Motor neuron (in vitro differentiated cells): ENCODE measurements at regions not wholly inside any gene's neighbourhood (a gene's known extent, or its start where the extent isn't known, plus 50 kb on each side); places are given as distances from the start of the nearest gene placed in this dataset.

ENCODE experiments used
- ATAC-seq, 8 experiments: fragments of 200-7000 bp; cut with Tn5 transposase; replicated peaks in 6 of 8; 2 replicates each; pipeline ENCODE4 v1.8.0; 2021; ENCODE audit warnings: mild to moderate bottlenecking in 8 of 8, moderate library complexity in 8 of 8
- H3K27ac ChIP-seq, 2 donors: fragments of 250-450 bp; sonication (Bioruptor Pico); 2 replicates each; pipeline ENCODE4 v1.9.0; 2021; ENCODE audit warnings: antibody characterized with exemption in 2 of 2, mild to moderate bottlenecking in 2 of 2, moderate library complexity in 1 of 2
- H3K4me1 ChIP-seq, 2 donors: fragments of 250-450 bp; sonication (Bioruptor Pico); replicated peaks in 1 of 2; 2 replicates each; pipeline ENCODE4 v1.6.1; 2021; ENCODE audit warnings: antibody characterized with exemption in 2 of 2, mild to moderate bottlenecking in 2 of 2, moderate library complexity in 1 of 2
- H3K4me3 ChIP-seq, 5 donors: fragments of 250-450 bp; sonication (Bioruptor Pico); 2 replicates each; pipeline ENCODE4 v1.9.0; 2021; ENCODE audit warnings: antibody characterized with exemption in 5 of 5, mild to moderate bottlenecking in 5 of 5, moderate library complexity in 4 of 5
- WGBS, 10 experiments: fragments of 450-650 bp; shearing (Covaris generic); methylation state at CpG; one replicate each; pipeline ENCODE4 v1.0.0; 2022; 5-methylcytosine and 5-hydroxymethylcytosine counted together
- in situ Hi-C, 9 experiments: fragments of 400-800 bp; cut with MboI; loops; one replicate each; pipeline ENCODE4 v1.15.0; 2021; ENCODE audit warnings: low sequenced_read_pairs in 9 of 9, low pct_unique_long_range_greater_than_20kb in 2 of 9; ENCODE audit not compliant: unreplicated experiment in 9 of 9

- WGBS, 10 experiments, result 20 to 100% (median 66%) methylated on average over 1 of the region's 3 CpGs; no CpG with 5 or more reads in 4 of the 10 experiments
- in situ Hi-C loops, result no loop called here
- Histone ChIP-seq H3K27ac (no peak overlapping the region), H3K4me1 (no peaks in the 10 kb centered on the region), H3K4me3 (no peak overlapping the region)
- no peak for ATAC-seq
Measured at GRCh38 chr20:22908437-22908836, 126.7 kb upstream of the SSTR4 start.

- H3K27ac ChIP-seq, result no peak overlapping the region
- no peak for ATAC-seq
- no peak overlapping the region for H3K4me3 ChIP-seq
- no peaks in the 10 kb centered on the region for H3K4me1 ChIP-seq
- WGBS, 10 experiments, result 53 to 83% (median 66%) methylated on average over 1 to 3 of the region's 3 CpGs; no CpG with 5 or more reads in 1 of the 10 experiments
- in situ Hi-C loops, result no loop called here
Measured at GRCh38 chr20:22908944-22909343, 126.2 kb upstream of the SSTR4 start.

GRCh38 chr20:22909436-22909835 is 125.7 kb upstream of the SSTR4 start:
- no peak overlapping the region for H3K4me3 ChIP-seq
- in situ Hi-C loops, result no loop called here
- no peak overlapping the region for H3K27ac ChIP-seq
- no peak for ATAC-seq
- H3K4me1 ChIP-seq, result no peaks in the 10 kb centered on the region

GRCh38 chr20:22910287-22910852 is 124.7 kb upstream of the SSTR4 start:
- in situ Hi-C loops, result no loop called here
- Histone ChIP-seq H3K4me1 (no peaks in the 10 kb centered on the region), H3K4me3 (no peak overlapping the region), H3K27ac (no peak overlapping the region)
- no peak for ATAC-seq
- 11 to 69% (median 56%) methylated on average over 1 to 5 of the region's 7 CpGs; no CpG with 5 or more reads in 2 of the 10 experiments for WGBS, 10 experiments

GRCh38 chr20:22914291-22914690 is 120.8 kb upstream of the SSTR4 start:
- in situ Hi-C loops, result no loop called here
- WGBS, 10 experiments, result 36 to 100% (median 74%) methylated on average over 1 to 2 of the region's 2 CpGs; no CpG with 5 or more reads in 2 of the 10 experiments
- Histone ChIP-seq H3K4me1 (no peaks in the 10 kb centered on the region), H3K27ac (no peak overlapping the region), H3K4me3 (no peak overlapping the region)
- ATAC-seq, result no peak

- Histone ChIP-seq H3K4me3 (no peak overlapping the region), H3K4me1 (no peaks in the 10 kb centered on the region), H3K27ac (no peak overlapping the region)
- ATAC-seq, result no peak
- 31 to 79% (median 59%) methylated on average over 1 to 2 of the region's 2 CpGs for WGBS, 10 experiments
- in situ Hi-C loops, result no loop called here
Measured at GRCh38 chr20:22915512-22915911, 119.6 kb upstream of the SSTR4 start.

- 50 to 87% (median 69%) methylated on average over 2 to 6 of the region's 12 CpGs; no CpG with 5 or more reads in 3 of the 10 experiments for WGBS, 10 experiments
- H3K27ac ChIP-seq, result no peak overlapping the region
- H3K4me3 ChIP-seq, result no peak overlapping the region
- in situ Hi-C loops, result no loop called here
- peak in 1 of 8 experiments; percentile 50 for ATAC-seq
- H3K4me1 ChIP-seq, result no peaks in the 10 kb centered on the region
Measured at GRCh38 chr20:22916021-22916842, 118.9 kb upstream of the SSTR4 start.

- Histone ChIP-seq H3K4me1 (no peaks in the 10 kb centered on the region), H3K27ac (no peak overlapping the region), H3K4me3 (no peak overlapping the region)
- peak in 4 of 8 experiments; percentile 35 to 65 (median 58) for ATAC-seq
- in situ Hi-C loops, result no loop called here
Measured at GRCh38 chr20:22918286-22918983, 116.7 kb upstream of the SSTR4 start.

GRCh38 chr20:22920898-22921297 is 114.2 kb upstream of the SSTR4 start:
- in situ Hi-C loops, result no loop called here
- no peak for ATAC-seq
- Histone ChIP-seq H3K4me3 (no peak overlapping the region), H3K27ac (no peak overlapping the region), H3K4me1 (no peaks in the 10 kb centered on the region)
- WGBS, 10 experiments, result 20 to 100% (median 74%) methylated on average over 1 to 5 of the region's 5 CpGs; no CpG with 5 or more reads in 2 of the 10 experiments

- WGBS, 10 experiments, result 19 to 83% (median 70%) methylated on average over 2 to 7 of the region's 7 CpGs; no CpG with 5 or more reads in 1 of the 10 experiments
- in situ Hi-C loops, result no loop called here
- H3K4me1 ChIP-seq, result no peaks in the 10 kb centered on the region
- no peak overlapping the region for H3K4me3 ChIP-seq
- no peak overlapping the region for H3K27ac ChIP-seq
- ATAC-seq, result peak in 2 of 8 experiments; percentile 22 to 58
Measured at GRCh38 chr20:22921595-22922421, 113.3 kb upstream of the SSTR4 start.

GRCh38 chr20:22922987-22923386 is 112.1 kb upstream of the SSTR4 start:
- ATAC-seq, result no peak

GRCh38 chr20:22924046-22924737 is 110.9 kb upstream of the SSTR4 start:
- Histone ChIP-seq H3K27ac (no peak overlapping the region), H3K4me1 (no peaks in the 10 kb centered on the region), H3K4me3 (no peak overlapping the region)
- 58 to 88% (median 74%) methylated on average over 1 to 4 of the region's 4 CpGs for WGBS, 10 experiments
- ATAC-seq, result peak in 2 of 8 experiments; percentile 30 to 31
- in situ Hi-C loops, result no loop called here

More at GRCh38 chr20:22922987-22923386, 112.1 kb upstream of the SSTR4 start:
- H3K27ac ChIP-seq, result no peak overlapping the region
- in situ Hi-C loops, result no loop called here
- H3K4me3 ChIP-seq, result no peak overlapping the region
- H3K4me1 ChIP-seq, result no peaks in the 10 kb centered on the region
- WGBS, 10 experiments, result 66 to 73% (median 70%) methylated on average over 1 to 2 of the region's 2 CpGs; no CpG with 5 or more reads in 6 of the 10 experiments
